K562 (cell line): ENCODE measurements at regions not wholly inside any gene's neighbourhood (a gene's known extent, or its start where the extent isn't known, plus 50 kb on each side); places are given as distances from the start of the nearest gene placed in this dataset.

Experiments used
- ATAC-seq: fragments of 200-7000 bp; cut with Tn5 transposase; 3 replicates; pipeline ENCODE4 v1.9.1; 2020; ENCODE audit warnings: moderate library complexity
- BruUV-seq: library from RNA; stranded (reverse); fragments of 400-500 nt; replicated peaks from 2 replicates; lab custom pipeline; 2021; lab: Mats Ljungman, UMichigan
- CTCF ChIA-PET: fragments of 300-600 bp; formaldehyde crosslinking; extraction: SDS; loops from one replicate; lab custom pipeline; 2021; ENCODE audit warnings: low intra/inter-chr PET ratio; lab: Yijun Ruan, JAX
- POLR2A ChIA-PET: fragments of 300-600, 350-650 bp; sonication (Branson Sonifier 250); formaldehyde crosslinking; extraction: SDS; loops from one replicate; lab custom pipeline; 2021; ENCODE audit warnings: antibody characterized with exemption, inconsistent platforms; lab: Yijun Ruan, JAX
- DNase-seq, 4 experiments: peaks; one replicate each; pipeline versions ENCODE4 v3.0.0 to v3.0.0-alpha.2; 2011 to 2018; ENCODE audit warnings: low spot score in 3 of 4, mixed read lengths in 3 of 4; ENCODE audit errors: extremely low read depth in 1 of 4
- FAIRE-seq: peaks from 2 replicates; lab custom pipeline; 2011; peaks lifted over from hg19 to GRCh38; lab: Jason Lieb, UNC
- H2AFZ ChIP-seq: 2 replicates; pipeline ENCODE4 v1.6.0; 2011; ENCODE audit warnings: low read depth, low read length, control low read depth, inconsistent platforms
- H3K27ac ChIP-seq: fragments of 200-600 bp; 3 replicates; pipeline ENCODE4 v1.8.0; 2011; ENCODE audit warnings: low read depth, mild to moderate bottlenecking, control low read depth, inconsistent platforms, low read length, moderate library complexity, mixed read lengths; ENCODE audit errors: extremely low read depth
- H3K27me3 ChIP-seq, 2 experiments: fragments of 300-600 bp in 1 of 2; 2 replicates in 1 of 2; 3 replicates in 1 of 2; pipeline versions ENCODE4 v1.6.0 to v1.8.0; 2011; ENCODE audit warnings: inconsistent platforms in 2 of 2, low read length in 2 of 2, mild to moderate bottlenecking in 1 of 2, mixed read lengths in 1 of 2, moderate library complexity in 1 of 2; ENCODE audit not compliant: control insufficient read depth in 2 of 2, insufficient read depth in 2 of 2
- H3K36me3 ChIP-seq: fragments of 300-600 bp; 3 replicates; pipeline ENCODE4 v1.8.0; 2011; ENCODE audit warnings: mild to moderate bottlenecking, low read length, inconsistent platforms; ENCODE audit not compliant: control insufficient read depth, insufficient read depth
- H3K4me1 ChIP-seq, 2 experiments: fragments of 200-600 bp in 1 of 2; replicated peaks in 1 of 2; 2 replicates in 1 of 2; 3 replicates in 1 of 2; pipeline versions ENCODE4 v1.5.1 to v1.8.0; 2011; ENCODE audit warnings: inconsistent platforms in 2 of 2, low read length in 2 of 2, mild to moderate bottlenecking in 1 of 2, mixed read lengths in 1 of 2, moderate library complexity in 1 of 2; ENCODE audit not compliant: control insufficient read depth in 2 of 2, insufficient read depth in 2 of 2
- H3K4me2 ChIP-seq: 2 replicates; pipeline ENCODE4 v1.6.1; 2011; ENCODE audit warnings: low read length, control low read depth, inconsistent platforms, mixed read lengths; ENCODE audit not compliant: insufficient read depth
- H3K4me3 ChIP-seq: fragments of 200-600 bp; sonication (generic), shearing (Covaris generic); 2 replicates; pipeline ENCODE4 v1.5.1; 2016; ENCODE audit warnings: control low read depth, inconsistent platforms
- H3K79me2 ChIP-seq: fragments of 200-600 bp; 3 replicates; pipeline ENCODE4 v1.8.0; 2011; ENCODE audit warnings: low read length, inconsistent platforms; ENCODE audit not compliant: control insufficient read depth, insufficient read depth
- H3K9ac ChIP-seq, 2 experiments: 2 replicates each; pipeline versions ENCODE4 v1.6.0 to v1.6.1; 2011; ENCODE audit warnings: low read depth in 2 of 2, low read length in 2 of 2, control low read depth in 1 of 2, inconsistent platforms in 1 of 2, mild to moderate bottlenecking in 1 of 2, mixed read lengths in 1 of 2; ENCODE audit not compliant: insufficient read depth in 1 of 2
- H3K9me1 ChIP-seq: one replicate; pipeline ENCODE4 v1.6.0; 2011; ENCODE audit warnings: inconsistent platforms, mild to moderate bottlenecking, low read length, moderate library complexity; ENCODE audit not compliant: control insufficient read depth, insufficient read depth
- H3K9me3 ChIP-seq: replicated peaks from 2 replicates; pipeline ENCODE4 v1.5.1; 2011; ENCODE audit warnings: low read depth, low read length, inconsistent platforms; ENCODE audit not compliant: control insufficient read depth, insufficient read depth
- H4K20me1 ChIP-seq: replicated peaks from 2 replicates; pipeline ENCODE4 v1.6.1; 2011; ENCODE audit warnings: low read length, inconsistent platforms, mixed read lengths; ENCODE audit not compliant: control insufficient read depth, insufficient read depth
- MCM7 ChIP-seq, 2 experiments: fragments of 450-650 bp; IDR thresholded peaks; 2 replicates each; pipeline ENCODE4 v1.6.1; 2016 to 2018
- RFX5 ChIP-seq: IDR thresholded peaks from 2 replicates; pipeline ENCODE4 v1.6.1; 2011; ENCODE audit warnings: low read depth, mild to moderate bottlenecking, improper control_type of control experiment, low read length
- WGBS: fragments of 100-300 bp; shearing (Covaris generic); methylation state at CpG from one replicate; pipeline ENCODE4 v1.1.6; 2016; ENCODE audit warnings: low coverage, mixed read lengths; ENCODE audit not compliant: insufficient coverage; ENCODE audit errors: missing lambda C conversion rate; 5-methylcytosine and 5-hydroxymethylcytosine counted together
- in situ Hi-C: fragments of 300-500 bp; cut with MboI; formaldehyde crosslinking; loops from 4 replicates; pipeline ENCODE4 v1.15.0; 2018; ENCODE audit warnings: inconsistent platforms, mixed read lengths
- intact Hi-C: fragments of 100-400 bp; cut with micrococcal nuclease; formaldehyde crosslinking; loops from 2 replicates; pipeline ENCODE4 v1.14.2; 2022

- FAIRE-seq = no peak
- H3K27me3 ChIP-seq = peaks cover 2 to 53% of the 10 kb centered on the region in 2 experiments; a peak in 4 of 5 replicates
- no peak overlapping the region for H3K4me3 ChIP-seq
- no peak for DNase-seq
- H3K9me1 ChIP-seq = no peaks in the 10 kb centered on the region
- TF ChIP-seq MCM7 (IDR thresholded peaks at IDR 0.05) = no peak
- TF ChIP-seq, all 486 proteins: peak for 0
- Histone ChIP-seq H4K20me1 (no peaks in the 10 kb centered on the region; the same call in 1 of the 2 replicates), H3K9ac (no peak overlapping the region), H3K4me1 (peaks cover 0 to 2% of the 10 kb centered on the region in 2 experiments; a peak in 1 of 5 replicates), H2AFZ (no peak overlapping the region), H3K27ac (no peak overlapping the region), H3K79me2 (no peaks in the 10 kb centered on the region), H3K4me2 (no peak overlapping the region), H3K36me3 (no peaks in the 10 kb centered on the region), H3K9me3 (no peaks in the 10 kb centered on the region)
- BruUV-seq = no TSS peak
- intact Hi-C loops = no loop called here
- WGBS = 0% methylated on average over 3 of the region's 3 CpGs
- CTCF ChIA-PET = no interaction called here
- POLR2A ChIA-PET = no interaction called here
- no peak for ATAC-seq
- in situ Hi-C loops = no loop called here
Observed at GRCh38 chr2:15761910-15762309, 170.2 kb downstream of the DDX1 start.

GRCh38 chr2:15762449-15762848 is 170.8 kb downstream of the DDX1 start:
- Histone ChIP-seq H4K20me1 (no peaks in the 10 kb centered on the region; the same call in 1 of the 2 replicates), H3K9me1 (no peaks in the 10 kb centered on the region), H3K27ac (no peak overlapping the region), H2AFZ (no peak overlapping the region), H3K9ac (no peak overlapping the region), H3K36me3 (no peaks in the 10 kb centered on the region), H3K27me3 (peaks cover 2 to 55% of the 10 kb centered on the region in 2 experiments; a peak in 4 of 5 replicates), H3K4me3 (no peak overlapping the region), H3K9me3 (no peaks in the 10 kb centered on the region), H3K4me1 (peaks cover 0 to 2% of the 10 kb centered on the region in 2 experiments; a peak in 1 of 5 replicates), H3K79me2 (no peaks in the 10 kb centered on the region), H3K4me2 (no peak overlapping the region)
- 0% methylated on average over 3 of the region's 3 CpGs for WGBS
- BruUV-seq = no TSS peak
- POLR2A ChIA-PET = no interaction called here
- TF ChIP-seq RFX5 = no peak
- in situ Hi-C loops = no loop called here
- DNase-seq = no peak
- intact Hi-C loops = no loop called here
- FAIRE-seq = no peak
- no peak for ATAC-seq
- CTCF ChIA-PET = no interaction called here
